ENCODE measurements at regions not wholly inside any gene's neighbourhood (a gene's known extent, or its start where the extent isn't known, plus 50 kb on each side); places are given as distances from the start of the nearest gene placed in this dataset.

DNA sequence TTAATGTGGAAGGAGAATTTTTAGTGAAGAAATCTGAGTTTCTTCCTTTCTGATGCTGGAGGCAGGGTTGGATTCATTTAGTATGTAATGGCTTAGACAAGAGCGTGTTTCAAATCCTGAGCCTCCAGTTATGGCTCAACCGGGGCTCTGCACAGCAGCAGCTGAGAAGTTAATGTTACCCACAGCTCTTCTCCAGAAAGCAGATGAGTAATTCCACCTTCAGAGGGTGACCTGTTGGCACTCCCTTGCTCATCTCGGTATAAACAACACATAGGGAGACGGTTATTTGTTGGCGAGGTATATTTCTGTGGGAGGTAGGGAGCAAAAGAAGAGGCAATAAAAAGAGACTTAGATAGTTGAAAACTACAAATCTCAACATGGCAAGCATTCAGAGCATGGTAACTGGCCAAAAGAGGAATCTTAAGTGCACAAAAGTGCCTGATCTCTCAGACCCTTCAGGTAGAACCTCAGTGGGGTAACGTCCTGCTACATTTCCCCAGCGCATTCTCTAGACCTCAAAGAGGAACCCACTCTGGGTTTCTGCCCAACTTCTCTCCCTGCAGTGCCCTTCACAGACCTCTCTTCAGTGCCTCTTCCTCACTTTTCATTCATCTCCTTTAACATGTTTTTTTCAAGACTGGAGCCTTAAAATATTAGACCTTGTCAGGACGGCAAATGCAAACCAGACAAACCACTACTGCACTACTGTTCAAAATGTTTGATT lies 417.5 kb upstream of the ADAMTSL1 start:
- no peaks in the 10 kb centered on the region for H3K27me3 Mint-ChIP-seq (ENCODE audit: low read depth)
- H3K4me3 Mint-ChIP-seq = no peak overlapping the region
- CTCF ChIA-PET = no interaction called here

More for the DNA sequence above, 417.5 kb upstream of the ADAMTSL1 start:
- Mint-ChIP-seq H3K9me3 (no peaks in the 10 kb centered on the region), H3K36me3 (no peaks in the 10 kb centered on the region), H3K27ac (no peak overlapping the region), H3K4me1 (no peaks in the 10 kb centered on the region)
- DNase-seq (ENCODE audit: low spot score) (no peak), ATAC-seq (no peak)
- TF ChIP-seq ETV6 (CRISPR knock-in tag; IDR thresholded peaks at IDR 0.05) (no peak), NFATC4 (CRISPR knock-in tag; IDR thresholded peaks at IDR 0.05) (no peak), FOXK1 (CRISPR knock-in tag; IDR thresholded peaks at IDR 0.05) (no peak), AR (CRISPR knock-in tag; IDR thresholded peaks at IDR 0.05) (no peak), NR1H2 (CRISPR knock-in tag; IDR thresholded peaks at IDR 0.05) (no peak), TP53 (CRISPR knock-in tag; IDR thresholded peaks at IDR 0.05) (no peak), MYBL2 (CRISPR knock-in tag; IDR thresholded peaks at IDR 0.05) (no peak), JAZF1 (CRISPR knock-in tag; IDR thresholded peaks at IDR 0.05) (no peak), ZNF121 (CRISPR knock-in tag; IDR thresholded peaks at IDR 0.05) (no peak), ATF1 (CRISPR knock-in tag; IDR thresholded peaks at IDR 0.05) (no peak), MXD4 (CRISPR knock-in tag; IDR thresholded peaks at IDR 0.05; ENCODE audit: borderline replicate concordance) (no peak), GRHL2 (CRISPR knock-in tag; IDR thresholded peaks at IDR 0.05; ENCODE audit: insufficient replicate concordance, severe bottlenecking) (no peak), KAT7 (CRISPR knock-in tag; IDR thresholded peaks at IDR 0.05; ENCODE audit: borderline replicate concordance) (no peak)
- TF ChIP-seq, protein P1, sequence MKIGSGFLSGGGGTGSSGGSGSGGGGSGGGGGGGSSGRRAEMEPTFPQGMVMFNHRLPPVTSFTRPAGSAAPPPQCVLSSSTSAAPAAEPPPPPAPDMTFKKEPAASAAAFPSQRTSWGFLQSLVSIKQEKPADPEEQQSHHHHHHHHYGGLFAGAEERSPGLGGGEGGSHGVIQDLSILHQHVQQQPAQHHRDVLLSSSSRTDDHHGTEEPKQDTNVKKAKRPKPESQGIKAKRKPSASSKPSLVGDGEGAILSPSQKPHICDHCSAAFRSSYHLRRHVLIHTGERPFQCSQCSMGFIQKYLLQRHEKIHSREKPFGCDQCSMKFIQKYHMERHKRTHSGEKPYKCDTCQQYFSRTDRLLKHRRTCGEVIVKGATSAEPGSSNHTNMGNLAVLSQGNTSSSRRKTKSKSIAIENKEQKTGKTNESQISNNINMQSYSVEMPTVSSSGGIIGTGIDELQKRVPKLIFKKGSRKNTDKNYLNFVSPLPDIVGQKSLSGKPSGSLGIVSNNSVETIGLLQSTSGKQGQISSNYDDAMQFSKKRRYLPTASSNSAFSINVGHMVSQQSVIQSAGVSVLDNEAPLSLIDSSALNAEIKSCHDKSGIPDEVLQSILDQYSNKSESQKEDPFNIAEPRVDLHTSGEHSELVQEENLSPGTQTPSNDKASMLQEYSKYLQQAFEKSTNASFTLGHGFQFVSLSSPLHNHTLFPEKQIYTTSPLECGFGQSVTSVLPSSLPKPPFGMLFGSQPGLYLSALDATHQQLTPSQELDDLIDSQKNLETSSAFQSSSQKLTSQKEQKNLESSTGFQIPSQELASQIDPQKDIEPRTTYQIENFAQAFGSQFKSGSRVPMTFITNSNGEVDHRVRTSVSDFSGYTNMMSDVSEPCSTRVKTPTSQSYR (CRISPR knock-in tag; IDR thresholded peaks at IDR 0.05) = no peak
- TF ChIP-seq, protein P2, sequence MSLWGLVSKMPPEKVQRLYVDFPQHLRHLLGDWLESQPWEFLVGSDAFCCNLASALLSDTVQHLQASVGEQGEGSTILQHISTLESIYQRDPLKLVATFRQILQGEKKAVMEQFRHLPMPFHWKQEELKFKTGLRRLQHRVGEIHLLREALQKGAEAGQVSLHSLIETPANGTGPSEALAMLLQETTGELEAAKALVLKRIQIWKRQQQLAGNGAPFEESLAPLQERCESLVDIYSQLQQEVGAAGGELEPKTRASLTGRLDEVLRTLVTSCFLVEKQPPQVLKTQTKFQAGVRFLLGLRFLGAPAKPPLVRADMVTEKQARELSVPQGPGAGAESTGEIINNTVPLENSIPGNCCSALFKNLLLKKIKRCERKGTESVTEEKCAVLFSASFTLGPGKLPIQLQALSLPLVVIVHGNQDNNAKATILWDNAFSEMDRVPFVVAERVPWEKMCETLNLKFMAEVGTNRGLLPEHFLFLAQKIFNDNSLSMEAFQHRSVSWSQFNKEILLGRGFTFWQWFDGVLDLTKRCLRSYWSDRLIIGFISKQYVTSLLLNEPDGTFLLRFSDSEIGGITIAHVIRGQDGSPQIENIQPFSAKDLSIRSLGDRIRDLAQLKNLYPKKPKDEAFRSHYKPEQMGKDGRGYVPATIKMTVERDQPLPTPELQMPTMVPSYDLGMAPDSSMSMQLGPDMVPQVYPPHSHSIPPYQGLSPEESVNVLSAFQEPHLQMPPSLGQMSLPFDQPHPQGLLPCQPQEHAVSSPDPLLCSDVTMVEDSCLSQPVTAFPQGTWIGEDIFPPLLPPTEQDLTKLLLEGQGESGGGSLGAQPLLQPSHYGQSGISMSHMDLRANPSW (CRISPR knock-in tag; conservative IDR thresholded peaks at IDR 0.05; ENCODE audit: low read depth) = no peak
- TF ChIP-seq, protein P3, sequence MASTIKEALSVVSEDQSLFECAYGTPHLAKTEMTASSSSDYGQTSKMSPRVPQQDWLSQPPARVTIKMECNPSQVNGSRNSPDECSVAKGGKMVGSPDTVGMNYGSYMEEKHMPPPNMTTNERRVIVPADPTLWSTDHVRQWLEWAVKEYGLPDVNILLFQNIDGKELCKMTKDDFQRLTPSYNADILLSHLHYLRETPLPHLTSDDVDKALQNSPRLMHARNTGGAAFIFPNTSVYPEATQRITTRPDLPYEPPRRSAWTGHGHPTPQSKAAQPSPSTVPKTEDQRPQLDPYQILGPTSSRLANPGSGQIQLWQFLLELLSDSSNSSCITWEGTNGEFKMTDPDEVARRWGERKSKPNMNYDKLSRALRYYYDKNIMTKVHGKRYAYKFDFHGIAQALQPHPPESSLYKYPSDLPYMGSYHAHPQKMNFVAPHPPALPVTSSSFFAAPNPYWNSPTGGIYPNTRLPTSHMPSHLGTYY (CRISPR knock-in tag; IDR thresholded peaks at IDR 0.05) = no peak
- TF ChIP-seq, protein P4, sequence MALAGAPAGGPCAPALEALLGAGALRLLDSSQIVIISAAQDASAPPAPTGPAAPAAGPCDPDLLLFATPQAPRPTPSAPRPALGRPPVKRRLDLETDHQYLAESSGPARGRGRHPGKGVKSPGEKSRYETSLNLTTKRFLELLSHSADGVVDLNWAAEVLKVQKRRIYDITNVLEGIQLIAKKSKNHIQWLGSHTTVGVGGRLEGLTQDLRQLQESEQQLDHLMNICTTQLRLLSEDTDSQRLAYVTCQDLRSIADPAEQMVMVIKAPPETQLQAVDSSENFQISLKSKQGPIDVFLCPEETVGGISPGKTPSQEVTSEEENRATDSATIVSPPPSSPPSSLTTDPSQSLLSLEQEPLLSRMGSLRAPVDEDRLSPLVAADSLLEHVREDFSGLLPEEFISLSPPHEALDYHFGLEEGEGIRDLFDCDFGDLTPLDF (CRISPR knock-in tag; IDR thresholded peaks at IDR 0.05) = no peak
- POLR2A ChIA-PET = no interaction called here

All from WTC11 (cell line).